Glomerular endothelial cell (primary cell): ENCODE measurements at regions not wholly inside any gene's neighbourhood (a gene's known extent, or its start where the extent isn't known, plus 50 kb on each side); places are given as distances from the start of the nearest gene placed in this dataset.
A peak's percentile ranks its signal among the peaks of the same experiment; 100 is the strongest.

Source experiments
- DNase-seq: peaks from one replicate; pipeline ENCODE4 v3.0.0-alpha.2; 2011; ENCODE audit warnings: low read depth, low spot score; ENCODE audit errors: extremely low read depth

GRCh38 chr4:11342401-11342800, 86.3 kb downstream of the HS3ST1 start:
- no peak for DNase-seq

- no peak for DNase-seq
Measured at GRCh38 chr4:11341337-11342043, 87.2 kb downstream of the HS3ST1 start.

- DNase-seq, result no peak
Measured at GRCh38 chr4:11338956-11339782, 89.5 kb downstream of the HS3ST1 start.

GRCh38 chr4:11337287-11337686, 91.4 kb downstream of the HS3ST1 start:
- DNase-seq, result no peak

- no peak for DNase-seq
Measured at GRCh38 chr4:11336435-11336834, 92.3 kb downstream of the HS3ST1 start.

GRCh38 chr4:11334887-11335286, 93.8 kb downstream of the HS3ST1 start:
- DNase-seq, result no peak

- no peak for DNase-seq
Measured at GRCh38 chr4:11328401-11328800, 100.3 kb downstream of the HS3ST1 start.

GRCh38 chr4:11326021-11326420, 102.7 kb downstream of the HS3ST1 start:
- no peak for DNase-seq

- DNase-seq, result no peak
Measured at GRCh38 chr4:11323771-11324170, 104.9 kb downstream of the HS3ST1 start.

- no peak for DNase-seq
Measured at GRCh38 chr4:11313157-11313943, 115.3 kb downstream of the HS3ST1 start.

- no peak for DNase-seq
Measured at GRCh38 chr4:11312389-11312788, 116.3 kb downstream of the HS3ST1 start.

GRCh38 chr4:11301075-11301660, 127.5 kb downstream of the HS3ST1 start:
- DNase-seq, result no peak

GRCh38 chr4:11299836-11300235, 128.9 kb downstream of the HS3ST1 start:
- no peak for DNase-seq

- DNase-seq, result no peak
Measured at GRCh38 chr4:11299016-11299415, 129.7 kb downstream of the HS3ST1 start.

- no peak for DNase-seq
Measured at GRCh38 chr4:11298451-11298850, 130.2 kb downstream of the HS3ST1 start.

- no peak for DNase-seq
Measured at GRCh38 chr4:11297627-11298026, 131.1 kb downstream of the HS3ST1 start.

GRCh38 chr4:11297201-11297600, 131.5 kb downstream of the HS3ST1 start:
- peak; percentile 7 for DNase-seq

GRCh38 chr4:11293866-11294265, 134.8 kb downstream of the HS3ST1 start:
- DNase-seq, result no peak

- DNase-seq, result no peak
Measured at GRCh38 chr4:11287055-11287454, 141.6 kb downstream of the HS3ST1 start.

GRCh38 chr4:11286533-11286932, 142.2 kb downstream of the HS3ST1 start:
- no peak for DNase-seq

- DNase-seq, result no peak
Measured at GRCh38 chr4:11281720-11282119, 147.0 kb downstream of the HS3ST1 start.
